GM12878 (cell line): ENCODE measurements at regions not wholly inside any gene's neighbourhood (a gene's known extent, or its start where the extent isn't known, plus 50 kb on each side); places are given as distances from the start of the nearest gene placed in this dataset.

ENCODE experiments used
- ATAC-seq: fragments of 200-7000 bp; cut with Tn5 transposase; 3 replicates; pipeline ENCODE4 v1.9.1; 2020; ENCODE audit warnings: mild to moderate bottlenecking, moderate library complexity
- BruUV-seq: library from RNA; stranded (reverse); fragments of 400-500 nt; replicated peaks from 2 replicates; lab custom pipeline; 2021; lab: Mats Ljungman, UMichigan
- CTCF ChIA-PET: fragments of 300-600 bp; sonication (Branson Sonifier 250); formaldehyde crosslinking; extraction: SDS; loops from one replicate; lab custom pipeline; 2021; ENCODE audit warnings: inconsistent platforms; lab: Yijun Ruan, JAX
- POLR2A ChIA-PET: fragments of 350-600 bp; formaldehyde crosslinking; extraction: SDS; loops from one replicate; lab custom pipeline; 2021; ENCODE audit warnings: inconsistent platforms; lab: Charles Lee
- RAD21 ChIA-PET: fragments of 300-600 bp; sonication (Branson Sonifier 250); formaldehyde crosslinking; loops from one replicate; lab custom pipeline; 2023; ENCODE audit warnings: antibody characterized with exemption; ENCODE audit not compliant: unreplicated experiment; lab: Charles Lee
- SMC1A ChIA-PET: fragments of 300-600 bp; sonication (Branson Sonifier 250); formaldehyde crosslinking; loops from one replicate; lab custom pipeline; 2023; ENCODE audit not compliant: unreplicated experiment, uncharacterized antibody; lab: Charles Lee
- DNase-seq: peaks from one replicate; pipeline ENCODE4 v3.0.0-alpha.2; 2011; ENCODE audit warnings: low read depth, low spot score
- FAIRE-seq: peaks from 3 replicates; lab custom pipeline; 2011; peaks lifted over from hg19 to GRCh38; lab: Jason Lieb, UNC
- H2AFZ ChIP-seq: 2 replicates; pipeline ENCODE4 v1.6.0; 2011; ENCODE audit warnings: low read depth, low read length, control low read depth; ENCODE audit not compliant: control insufficient read depth
- H3K27ac ChIP-seq: 2 replicates; pipeline ENCODE4 v1.5.1; 2011; ENCODE audit warnings: control low read depth; ENCODE audit not compliant: control insufficient read depth, insufficient read depth
- H3K27me3 ChIP-seq, 2 experiments: replicated peaks in 1 of 2; 2 replicates each; pipeline versions ENCODE4 v1.6.0 to v1.6.1; 2011; ENCODE audit warnings: low read length in 1 of 2; ENCODE audit not compliant: control insufficient read depth in 2 of 2, insufficient read depth in 2 of 2
- H3K36me3 ChIP-seq, 2 experiments: 2 replicates each; pipeline ENCODE4 v1.5.1; 2011; ENCODE audit warnings: low read length in 1 of 2; ENCODE audit not compliant: control insufficient read depth in 2 of 2, insufficient read depth in 2 of 2
- H3K4me1 ChIP-seq: 2 replicates; pipeline ENCODE4 v1.6.1; 2011; ENCODE audit warnings: mild to moderate bottlenecking, low read length, moderate library complexity, mixed read lengths; ENCODE audit not compliant: control insufficient read depth, insufficient read depth
- H3K4me2 ChIP-seq: 2 replicates; pipeline ENCODE4 v1.6.0; 2011; ENCODE audit warnings: control low read depth; ENCODE audit not compliant: control insufficient read depth, insufficient read depth
- H3K4me3 ChIP-seq: fragments of 200-600 bp; sonication (generic); 2 replicates; pipeline ENCODE4 v1.5.1; 2016
- H3K79me2 ChIP-seq: 2 replicates; pipeline ENCODE4 v1.6.0; 2011; ENCODE audit warnings: low read length; ENCODE audit not compliant: control insufficient read depth, insufficient read depth
- H3K9ac ChIP-seq: 2 replicates; pipeline ENCODE4 v1.8.0; 2011; ENCODE audit warnings: low read length, control low read depth, mixed read lengths; ENCODE audit not compliant: control insufficient read depth, insufficient read depth
- H3K9me3 ChIP-seq: replicated peaks from 3 replicates; pipeline ENCODE4 v1.5.1; 2011; ENCODE audit warnings: mild to moderate bottlenecking, low read length; ENCODE audit not compliant: control insufficient read depth, insufficient read depth
- H4K20me1 ChIP-seq: 2 replicates; pipeline ENCODE4 v1.6.0; 2011; ENCODE audit not compliant: control insufficient read depth, insufficient read depth
- CEBPZ ChIP-seq: fragments of 150-350 bp; IDR thresholded peaks from 2 replicates; pipeline ENCODE4 v1.6.1; 2016; ENCODE audit warnings: low read depth, low read length
- CHD2 ChIP-seq: IDR thresholded peaks from 2 replicates; pipeline ENCODE4 v1.6.1; 2011; ENCODE audit warnings: low read depth, low read length, improper control_type of control experiment, borderline replicate concordance
- CUX1 ChIP-seq: IDR thresholded peaks from 2 replicates; pipeline ENCODE4 v1.6.1; 2012; ENCODE audit warnings: improper control_type of control experiment, low read depth, low read length; ENCODE audit not compliant: insufficient replicate concordance
- PAX8 ChIP-seq: fragments of 450-650 bp; IDR thresholded peaks from 2 replicates; pipeline ENCODE4 v1.6.1; 2017; ENCODE audit warnings: mild to moderate bottlenecking, moderate library complexity
- WGBS: methylation state at CpG from one replicate; pipeline ENCODE4 v1.1.6; 2016; ENCODE audit warnings: low lambda C conversion rate; ENCODE audit not compliant: insufficient replicate concordance, insufficient coverage; ENCODE audit errors: missing lambda C conversion rate; 5-methylcytosine and 5-hydroxymethylcytosine counted together
- in situ Hi-C: fragments of 300-500 bp; cut with MboI; formaldehyde crosslinking; loops from 9 replicates; pipeline ENCODE4 v1.14.3; 2018; ENCODE audit warnings: mixed read lengths
- intact Hi-C: fragments of 100-400 bp; cut with micrococcal nuclease; formaldehyde crosslinking; loops from one replicate; pipeline ENCODE4 v1.14.2; 2022; ENCODE audit not compliant: unreplicated experiment

- in situ Hi-C loops (no loop called here), intact Hi-C loops (no loop called here)
- H4K20me1 ChIP-seq, result no peaks in the 10 kb centered on the region
- H3K9me3 ChIP-seq, result peaks cover 1% of the 10 kb centered on the region; the same call in 2 of the 3 replicates
- ChIA-PET CTCF (interaction anchor here (1.1 kb wide), 1 partner anchor 255 kb away, joined by 4 read pairs; no protein-coding TSS in a partner anchor), SMC1A (no interaction called here), POLR2A (no interaction called here), RAD21 (no interaction called here)
- H3K36me3 ChIP-seq, result no peaks in the 10 kb centered on the region
- no peaks in the 10 kb centered on the region for H3K4me1 ChIP-seq
- H3K4me3 ChIP-seq, result no peak overlapping the region
- FAIRE-seq (no peak), DNase-seq (no peak), ATAC-seq (no peak)
- no peak overlapping the region for H2AFZ ChIP-seq
- H3K4me2 ChIP-seq, result no peak overlapping the region
- no peak for TF ChIP-seq PAX8
- H3K27me3 ChIP-seq, result peaks cover 2 to 4% of the 10 kb centered on the region in 2 experiments; a peak in 1 of 4 replicates
- H3K79me2 ChIP-seq, result no peaks in the 10 kb centered on the region
- WGBS, result 50% methylated on average over 8 of the region's 8 CpGs
- no peak overlapping the region for H3K9ac ChIP-seq
- H3K27ac ChIP-seq, result no peak overlapping the region
- BruUV-seq, result no TSS peak
Measured at GRCh38 chr12:25690996-25691864, 138.1 kb upstream of the LMNTD1 start.

GRCh38 chr12:25691865-25692114 lies 138.7 kb upstream of the LMNTD1 start:
- no peaks in the 10 kb centered on the region for H3K4me1 ChIP-seq
- H3K9me3 ChIP-seq, result peaks cover 4% of the 10 kb centered on the region
- BruUV-seq, result no TSS peak
- 79% methylated on average over 4 of the region's 4 CpGs for WGBS
- ChIA-PET SMC1A (interaction anchor here (1.1 kb wide), 1 partner anchor 23 kb away, joined by 5 read pairs; no protein-coding TSS in a partner anchor), CTCF (interaction anchor here (1.1 kb wide), 1 partner anchor 255 kb away, joined by 4 read pairs; no protein-coding TSS in a partner anchor), RAD21 (no interaction called here), POLR2A (no interaction called here)
- no peak overlapping the region for H3K27ac ChIP-seq
- H3K9ac ChIP-seq, result no peak overlapping the region
- H2AFZ ChIP-seq, result no peak overlapping the region
- no peak for DNase-seq
- intact Hi-C loops (no loop called here), in situ Hi-C loops (no loop called here)
- H3K4me3 ChIP-seq, result no peak overlapping the region
- no peak for FAIRE-seq
- ATAC-seq, result no peak
- H4K20me1 ChIP-seq, result no peaks in the 10 kb centered on the region
- no peaks in the 10 kb centered on the region for H3K79me2 ChIP-seq
- H3K27me3 ChIP-seq, result peaks cover 2 to 4% of the 10 kb centered on the region in 2 experiments; a peak in 1 of 4 replicates
- H3K36me3 ChIP-seq, result no peaks in the 10 kb centered on the region
- no peak overlapping the region for H3K4me2 ChIP-seq
- TF ChIP-seq CHD2 (no peak), CUX1 (no peak), CEBPZ (no peak)
